ENCODE measurements at regions not wholly inside any gene's neighbourhood (a gene's known extent, or its start where the extent isn't known, plus 50 kb on each side); places are given as distances from the start of the nearest gene placed in this dataset.

DNA sequence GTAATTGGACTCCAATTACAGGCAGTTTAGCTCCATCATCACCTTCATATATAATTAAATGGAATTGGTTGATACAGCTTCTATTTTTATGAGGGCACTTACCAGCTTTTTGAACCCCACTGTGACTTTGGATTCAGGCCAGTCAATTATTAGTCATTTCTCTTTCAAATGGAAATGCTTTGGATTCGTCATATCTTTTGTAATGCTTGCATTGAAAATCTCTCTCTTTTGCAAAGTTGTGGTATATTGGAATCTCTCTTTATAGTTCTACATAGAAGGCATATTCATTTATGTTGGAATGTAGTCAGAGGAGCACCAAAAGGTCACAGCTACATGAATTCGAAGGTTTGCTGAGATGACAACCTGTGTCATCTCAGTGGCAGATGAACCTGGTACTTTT, 1074.3 kb upstream of the SLC10A2 start:
- no peaks in the 10 kb centered on the region for H3K36me3 ChIP-seq (ENCODE audit: control insufficient read depth, insufficient read depth, low read length)
- CTCF ChIA-PET: no interaction called here
- no peak overlapping the region for H3K4me3 ChIP-seq (ENCODE audit: low read depth, low read length)
- POLR2A ChIA-PET: no interaction called here
- TF ChIP-seq, protein P1, sequence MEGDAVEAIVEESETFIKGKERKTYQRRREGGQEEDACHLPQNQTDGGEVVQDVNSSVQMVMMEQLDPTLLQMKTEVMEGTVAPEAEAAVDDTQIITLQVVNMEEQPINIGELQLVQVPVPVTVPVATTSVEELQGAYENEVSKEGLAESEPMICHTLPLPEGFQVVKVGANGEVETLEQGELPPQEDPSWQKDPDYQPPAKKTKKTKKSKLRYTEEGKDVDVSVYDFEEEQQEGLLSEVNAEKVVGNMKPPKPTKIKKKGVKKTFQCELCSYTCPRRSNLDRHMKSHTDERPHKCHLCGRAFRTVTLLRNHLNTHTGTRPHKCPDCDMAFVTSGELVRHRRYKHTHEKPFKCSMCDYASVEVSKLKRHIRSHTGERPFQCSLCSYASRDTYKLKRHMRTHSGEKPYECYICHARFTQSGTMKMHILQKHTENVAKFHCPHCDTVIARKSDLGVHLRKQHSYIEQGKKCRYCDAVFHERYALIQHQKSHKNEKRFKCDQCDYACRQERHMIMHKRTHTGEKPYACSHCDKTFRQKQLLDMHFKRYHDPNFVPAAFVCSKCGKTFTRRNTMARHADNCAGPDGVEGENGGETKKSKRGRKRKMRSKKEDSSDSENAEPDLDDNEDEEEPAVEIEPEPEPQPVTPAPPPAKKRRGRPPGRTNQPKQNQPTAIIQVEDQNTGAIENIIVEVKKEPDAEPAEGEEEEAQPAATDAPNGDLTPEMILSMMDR (IDR thresholded peaks at IDR 0.05; ENCODE audit: insufficient read depth, low read depth, low read length): no peak
- DNase-seq (ENCODE audit: low read depth): no peak
- no peaks in the 10 kb centered on the region for H3K27me3 ChIP-seq (ENCODE audit: control insufficient read depth, insufficient read depth, low read length)

DNA sequence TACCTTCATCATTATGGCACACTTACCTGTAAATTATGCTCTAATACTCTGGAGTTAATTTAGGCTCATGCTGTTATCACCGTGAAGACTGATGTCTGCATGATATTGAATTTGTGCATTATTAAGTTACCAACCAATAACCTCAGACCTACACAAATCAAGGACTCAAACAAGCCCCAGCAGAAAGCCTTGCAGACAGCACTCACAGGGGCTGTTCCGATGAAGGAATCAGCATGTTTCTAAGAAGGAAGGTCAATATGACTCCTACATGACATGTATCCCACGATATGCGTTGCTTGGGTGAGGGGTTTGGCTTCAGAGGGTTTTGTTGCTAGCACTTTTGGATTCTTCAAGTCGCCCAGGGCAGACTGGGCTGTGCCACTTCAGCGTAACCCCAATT, 1071.2 kb upstream of the SLC10A2 start:
- DNase-seq (ENCODE audit: low read depth): no peak
- CTCF ChIA-PET: no interaction called here
- H3K27me3 ChIP-seq (ENCODE audit: control insufficient read depth, insufficient read depth, low read length): no peaks in the 10 kb centered on the region
- H3K4me3 ChIP-seq (ENCODE audit: low read depth, low read length): no peak overlapping the region
- TF ChIP-seq, protein P1 (IDR thresholded peaks at IDR 0.05; ENCODE audit: insufficient read depth, low read depth, low read length): no peak
- POLR2A ChIA-PET: no interaction called here
- no peaks in the 10 kb centered on the region for H3K36me3 ChIP-seq (ENCODE audit: control insufficient read depth, insufficient read depth, low read length)

DNA sequence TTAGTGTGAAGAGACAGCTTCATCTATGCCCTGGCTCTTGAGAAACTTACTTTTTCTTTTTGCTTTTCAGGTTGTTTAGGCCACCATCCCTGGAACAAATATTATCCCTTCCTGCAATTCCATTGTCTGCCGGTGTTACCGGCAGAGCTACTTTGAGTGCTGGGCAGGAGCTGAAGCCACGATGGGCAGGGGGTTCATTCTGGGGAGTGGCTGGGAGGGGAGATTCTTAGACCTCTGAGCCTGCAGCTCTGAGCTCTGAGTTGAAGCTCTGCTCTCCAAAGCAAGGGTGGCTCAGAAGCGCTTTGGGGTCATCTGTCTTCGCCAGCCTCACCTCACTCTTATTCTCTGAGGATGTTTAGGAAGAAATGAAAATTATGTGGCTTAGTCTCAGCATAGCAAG, 1066.6 kb upstream of the SLC10A2 start:
- CTCF ChIA-PET: no interaction called here

GRCh38 chr13:104114101-104114500, 1047.9 kb upstream of the SLC10A2 start:
- ChIA-PET CTCF (no interaction called here), POLR2A (no interaction called here)
- H3K27me3 ChIP-seq (ENCODE audit: control insufficient read depth, insufficient read depth, low read length): no peaks in the 10 kb centered on the region
- H3K4me3 ChIP-seq (ENCODE audit: low read depth, low read length): no peak overlapping the region
- H3K36me3 ChIP-seq (ENCODE audit: control insufficient read depth, insufficient read depth, low read length): no peaks in the 10 kb centered on the region
- TF ChIP-seq, protein P1 (IDR thresholded peaks at IDR 0.05; ENCODE audit: insufficient read depth, low read depth, low read length): no peak
- no peak for DNase-seq (ENCODE audit: low read depth)

More for the DNA sequence above, 1066.6 kb upstream of the SLC10A2 start:
- Histone ChIP-seq H3K27me3 (ENCODE audit: control insufficient read depth, insufficient read depth, low read length) (no peaks in the 10 kb centered on the region), H3K36me3 (ENCODE audit: control insufficient read depth, insufficient read depth, low read length) (no peaks in the 10 kb centered on the region), H3K4me3 (ENCODE audit: low read depth, low read length) (no peak overlapping the region)
- no peak for DNase-seq (ENCODE audit: low read depth)
- TF ChIP-seq, protein P1 (IDR thresholded peaks at IDR 0.05; ENCODE audit: insufficient read depth, low read depth, low read length): no peak
- POLR2A ChIA-PET: no interaction called here

DNA sequence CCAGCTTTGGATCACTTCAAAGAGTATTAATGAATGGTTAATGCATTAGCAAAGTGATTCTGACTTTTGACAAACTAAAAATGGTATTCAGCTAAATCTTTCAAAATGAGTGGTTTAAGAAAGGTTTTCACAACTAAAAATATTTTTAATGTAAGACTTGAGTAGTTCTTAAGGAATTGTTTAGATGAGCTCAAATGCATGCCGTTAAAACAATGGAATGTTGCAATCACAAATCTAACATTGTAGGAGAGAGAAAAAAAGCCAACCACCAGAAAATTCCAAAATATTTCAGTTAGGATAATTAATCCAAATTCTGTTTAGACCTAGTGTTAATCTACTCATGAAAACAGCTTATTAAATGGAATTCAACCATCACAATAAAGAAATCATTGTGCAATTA, 1044.8 kb upstream of the SLC10A2 start:
- DNase-seq (ENCODE audit: low read depth): no peak
- TF ChIP-seq, protein P1 (IDR thresholded peaks at IDR 0.05; ENCODE audit: insufficient read depth, low read depth, low read length): no peak
- H3K27me3 ChIP-seq (ENCODE audit: control insufficient read depth, insufficient read depth, low read length): no peaks in the 10 kb centered on the region
- no peak overlapping the region for H3K4me3 ChIP-seq (ENCODE audit: low read depth, low read length)
- no peaks in the 10 kb centered on the region for H3K36me3 ChIP-seq (ENCODE audit: control insufficient read depth, insufficient read depth, low read length)
- POLR2A ChIA-PET: interaction anchor here (0.5 kb wide), 1 partner anchor 14 kb away, joined by 3 read pairs; no protein-coding TSS in a partner anchor
- CTCF ChIA-PET: interaction anchor here (0.6 kb wide), 1 partner anchor 277 kb away, joined by 3 read pairs; no protein-coding TSS in a partner anchor

Data from BJ (cell line).